Muscle of leg (tissue), 3 donors: ENCODE measurements at regions not wholly inside any gene's neighbourhood (a gene's known extent, or its start where the extent isn't known, plus 50 kb on each side); places are given as distances from the start of the nearest gene placed in this dataset.

Source experiments
- DNase-seq: peaks from one replicate; pipeline ENCODE4 v3.0.0; 2013
- H3K27ac ChIP-seq: one replicate; pipeline ENCODE4 v1.5.1; 2013; ENCODE audit warnings: mild to moderate bottlenecking, low read length, control low read depth
- H3K27me3 ChIP-seq: one replicate; pipeline ENCODE4 v1.6.1; 2013; ENCODE audit warnings: low read length; ENCODE audit not compliant: control insufficient read depth, insufficient read depth
- H3K36me3 ChIP-seq: one replicate; pipeline ENCODE4 v1.6.1; 2013; ENCODE audit warnings: low read length; ENCODE audit not compliant: control insufficient read depth, insufficient read depth
- H3K4me1 ChIP-seq: one replicate; pipeline ENCODE4 v1.6.1; 2013; ENCODE audit warnings: low read length; ENCODE audit not compliant: control insufficient read depth, insufficient read depth
- H3K4me3 ChIP-seq: one replicate; pipeline ENCODE4 v1.5.1; 2013; ENCODE audit warnings: low read length, control low read depth
- H3K9me3 ChIP-seq: replicated peaks from 2 replicates; pipeline ENCODE4 v1.6.1; 2013; ENCODE audit warnings: low read depth, low read length; ENCODE audit not compliant: control insufficient read depth
- WGBS: methylation state at CpG from one replicate; pipeline ENCODE4 v1.1.5; 2013; ENCODE audit warnings: missing lambda C conversion rate; ENCODE audit not compliant: insufficient coverage; 5-methylcytosine and 5-hydroxymethylcytosine counted together

DNA sequence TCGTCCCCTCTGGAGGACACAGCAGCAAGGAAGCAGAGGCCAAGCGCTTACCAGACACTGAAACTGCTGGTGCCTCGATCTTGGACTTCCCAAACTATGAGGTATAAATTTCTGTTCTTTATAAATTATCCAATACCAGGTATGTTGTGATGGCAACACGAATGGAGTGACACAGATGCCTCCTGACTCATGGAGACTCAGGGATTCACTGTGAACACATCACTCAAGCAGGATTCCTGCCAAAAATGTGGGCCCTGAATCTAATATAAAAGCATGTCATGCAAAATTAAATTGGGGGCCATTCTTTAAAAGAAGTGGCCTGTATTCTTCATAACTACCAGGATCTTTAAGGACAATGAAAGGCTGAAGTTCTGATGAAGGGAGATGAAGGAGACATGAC is 52.5 kb upstream of the SLC22A23 start:
- 100% methylated on average over 1 of the region's 4 CpGs for WGBS
- no peaks in the 10 kb centered on the region for H3K9me3 ChIP-seq
- DNase-seq: no peak

DNA sequence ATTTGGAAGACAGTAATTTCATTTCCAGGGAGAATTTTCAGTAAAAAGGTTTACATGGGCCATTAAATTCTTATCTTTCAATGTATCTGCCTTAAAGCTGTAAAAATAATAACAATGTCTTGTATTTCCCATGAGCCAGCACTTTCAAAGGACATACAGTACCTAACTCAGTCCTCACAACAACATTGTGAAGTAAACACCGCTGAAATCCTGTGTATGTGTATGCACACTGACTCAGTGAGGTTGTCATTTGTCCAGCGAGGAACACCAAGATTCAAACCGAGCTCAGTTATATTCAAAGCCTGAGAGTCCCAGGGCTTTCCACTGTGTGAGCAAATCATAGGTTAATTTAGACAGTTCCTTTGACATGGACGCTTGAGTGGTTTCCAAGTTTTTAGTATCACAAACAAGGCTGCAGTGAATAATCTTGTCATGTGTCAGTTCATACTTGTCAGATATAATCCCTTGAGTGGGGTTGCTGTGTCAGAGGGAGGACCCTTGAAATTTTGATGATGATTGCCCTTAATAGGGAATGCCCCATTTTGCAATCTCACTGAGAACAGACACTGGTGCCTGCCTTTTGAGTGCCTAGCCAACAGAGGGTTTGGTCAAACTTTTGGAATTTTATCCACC is 50.0 kb upstream of the SLC22A23 start:
- DNase-seq: no peak
- Histone ChIP-seq H3K9me3 (no peaks in the 10 kb centered on the region), H3K27me3 (peaks cover 6% of the 10 kb centered on the region), H3K27ac (no peak overlapping the region), H3K4me1 (peaks cover 7% of the 10 kb centered on the region), H3K4me3 (no peak overlapping the region), H3K36me3 (no peaks in the 10 kb centered on the region)
- 79% methylated on average over 4 of the region's 4 CpGs for WGBS

More for the DNA sequence above, 52.5 kb upstream of the SLC22A23 start:
- Histone ChIP-seq H3K4me1 (peaks cover 7% of the 10 kb centered on the region), H3K27me3 (peaks cover 6% of the 10 kb centered on the region), H3K4me3 (no peak overlapping the region), H3K36me3 (no peaks in the 10 kb centered on the region), H3K27ac (no peak overlapping the region)
